ENCODE measurements at regions not wholly inside any gene's neighbourhood (a gene's known extent, or its start where the extent isn't known, plus 50 kb on each side); places are given as distances from the start of the nearest gene placed in this dataset.

GRCh38 chr3:96465521-96465920, 348.9 kb upstream of the EPHA6 start (continued):
- no peak for TF ChIP-seq CEBPG (CRISPR knock-in tag; IDR thresholded peaks at IDR 0.05)
- no peak for TF ChIP-seq CEBPG (tag; conservative IDR thresholded peaks at IDR 0.05 in 1 of 2, IDR thresholded peaks at IDR 0.05 in 1 of 2)
- no peak for TF ChIP-seq RCOR1 (IDR thresholded peaks at IDR 0.05; ENCODE audit: borderline replicate concordance in 1 of 2, low read depth in 2 of 2, low read length in 2 of 2)
- TF ChIP-seq TRIM25 (IDR thresholded peaks at IDR 0.05; ENCODE audit: borderline replicate concordance) = no peak
- TF ChIP-seq RFX1 (IDR thresholded peaks at IDR 0.05) = no peak
- TF ChIP-seq ZNF277 (CRISPR knock-in tag; IDR thresholded peaks at IDR 0.05; ENCODE audit: borderline replicate concordance) = no peak
- TF ChIP-seq ZNF518B (CRISPR knock-in tag; IDR thresholded peaks at IDR 0.05) = no peak
- TF ChIP-seq KAT7 (CRISPR knock-in tag; IDR thresholded peaks at IDR 0.05; ENCODE audit: borderline replicate concordance) = no peak
- TF ChIP-seq SMARCA5 (IDR thresholded peaks at IDR 0.05) = no peak
- no peak for TF ChIP-seq JUND (IDR thresholded peaks at IDR 0.05; ENCODE audit: borderline replicate concordance, low read depth, low read length)
- no peak for TF ChIP-seq JUND (tag; IDR thresholded peaks at IDR 0.05; ENCODE audit: borderline replicate concordance, low read depth, low read length)
- no peak for TF ChIP-seq ZNF280A (IDR thresholded peaks at IDR 0.05; ENCODE audit: low read depth, partially characterized antibody)

Measured in K562 (cell line).